ENCODE measurements at regions not wholly inside any gene's neighbourhood (a gene's known extent, or its start where the extent isn't known, plus 50 kb on each side); places are given as distances from the start of the nearest gene placed in this dataset.

- no peak for TF ChIP-seq ZNF138 (tag by site-specific recombination; IDR thresholded peaks at IDR 0.05; ENCODE audit: borderline replicate concordance)
- no peaks in the 10 kb centered on the region for H3K4me1 ChIP-seq (ENCODE audit: control insufficient read depth, insufficient read depth, low read length)
- ChIA-PET CTCF (no interaction called here), POLR2A (no interaction called here)
- no peak overlapping the region for H3K4me3 ChIP-seq (ENCODE audit: low read depth, low read length)
- no peaks in the 10 kb centered on the region for H3K36me3 ChIP-seq (ENCODE audit: control insufficient read depth in 2 of 2, insufficient read depth in 1 of 2, low read length in 2 of 2)
- H3K9me3 ChIP-seq (ENCODE audit: control insufficient read depth, insufficient read depth, low read depth, low read length): no peaks in the 10 kb centered on the region
- no peak overlapping the region for H3K27ac ChIP-seq (ENCODE audit: extremely low read depth, low read depth, low read length)
Observed at GRCh38 chr10:4498711-4499251, 327.2 kb upstream of the AKR1E2 start.

- Histone ChIP-seq H3K9me3 (ENCODE audit: control insufficient read depth, insufficient read depth, low read depth, low read length) (no peaks in the 10 kb centered on the region), H3K4me1 (ENCODE audit: control insufficient read depth, insufficient read depth, low read length) (no peaks in the 10 kb centered on the region), H3K4me3 (ENCODE audit: low read depth, low read length) (no peak overlapping the region), H3K27ac (ENCODE audit: extremely low read depth, low read depth, low read length) (no peak overlapping the region), H3K36me3 (ENCODE audit: control insufficient read depth in 2 of 2, insufficient read depth in 1 of 2, low read length in 2 of 2) (no peaks in the 10 kb centered on the region)
- ChIA-PET POLR2A (no interaction called here), CTCF (interaction anchor here (0.7 kb wide), 1 partner anchor 1294 kb away, joined by 3 read pairs; no protein-coding TSS in a partner anchor)
- TF ChIP-seq ZNF791 (tag by site-specific recombination; IDR thresholded peaks at IDR 0.05) (no peak), ZNF302 (tag by site-specific recombination; IDR thresholded peaks at IDR 0.05; ENCODE audit: low read depth) (no peak), MYNN (tag by site-specific recombination; IDR thresholded peaks at IDR 0.05; ENCODE audit: borderline replicate concordance) (no peak), ZNF404 (tag by site-specific recombination; IDR thresholded peaks at IDR 0.05) (no peak), ZNF560 (tag by site-specific recombination; IDR thresholded peaks at IDR 0.05; ENCODE audit: borderline replicate concordance) (no peak), ZNF214 (tag by site-specific recombination; IDR thresholded peaks at IDR 0.05; ENCODE audit: borderline replicate concordance) (no peak), ZFHX2 (tag by site-specific recombination; conservative IDR thresholded peaks at IDR 0.05) (no peak), KLF8 (tag by site-specific recombination; IDR thresholded peaks at IDR 0.05) (no peak), KLF7 (tag by site-specific recombination; IDR thresholded peaks at IDR 0.05; ENCODE audit: borderline replicate concordance) (no peak), ZNF768 (tag by site-specific recombination; IDR thresholded peaks at IDR 0.05) (no peak)
Observed at GRCh38 chr10:4494551-4494950, 331.5 kb upstream of the AKR1E2 start.

- Histone ChIP-seq H3K4me1 (ENCODE audit: control insufficient read depth, insufficient read depth, low read length) (no peaks in the 10 kb centered on the region), H3K27ac (ENCODE audit: extremely low read depth, low read depth, low read length) (no peak overlapping the region), H3K36me3 (ENCODE audit: control insufficient read depth in 2 of 2, insufficient read depth in 1 of 2, low read length in 2 of 2) (no peaks in the 10 kb centered on the region), H3K9me3 (ENCODE audit: control insufficient read depth, insufficient read depth, low read depth, low read length) (no peaks in the 10 kb centered on the region), H3K4me3 (ENCODE audit: low read depth, low read length) (no peak overlapping the region)
- ChIA-PET POLR2A (no interaction called here), CTCF (interaction anchor here (1.4 kb wide), 1 partner anchor 21 kb away, joined by 3 read pairs; no protein-coding TSS in a partner anchor)
- TF ChIP-seq ZBTB26 (tag by site-specific recombination; optimal IDR thresholded peaks at IDR 0.05): no peak
- no peak for TF ChIP-seq ZNF610 (tag by site-specific recombination; IDR thresholded peaks at IDR 0.05; ENCODE audit: borderline replicate concordance)
- no peak for TF ChIP-seq HOXD13 (CRISPR knock-in tag; IDR thresholded peaks at IDR 0.05; ENCODE audit: borderline replicate concordance)
- TF ChIP-seq ZNF146 (tag by site-specific recombination; IDR thresholded peaks at IDR 0.05): no peak
- TF ChIP-seq ZNF175 (tag by site-specific recombination; IDR thresholded peaks at IDR 0.05): no peak
- no peak for TF ChIP-seq ZNF791 (tag by site-specific recombination; IDR thresholded peaks at IDR 0.05)
- TF ChIP-seq ZNF416 (tag by site-specific recombination; IDR thresholded peaks at IDR 0.05): no peak
- TF ChIP-seq ZBTB6 (tag by site-specific recombination; IDR thresholded peaks at IDR 0.05): no peak
- no peak for TF ChIP-seq ZNF140 (tag by site-specific recombination; IDR thresholded peaks at IDR 0.05)
- TF ChIP-seq ZNF37A (tag by site-specific recombination; IDR thresholded peaks at IDR 0.05): no peak
- TF ChIP-seq ZBTB44 (tag by site-specific recombination; IDR thresholded peaks at IDR 0.05): no peak
- TF ChIP-seq ZNF560 (tag by site-specific recombination; IDR thresholded peaks at IDR 0.05; ENCODE audit: borderline replicate concordance): no peak
- TF ChIP-seq ZNF248 (tag by site-specific recombination; IDR thresholded peaks at IDR 0.05): no peak
- no peak for TF ChIP-seq KLF16 (tag by site-specific recombination; IDR thresholded peaks at IDR 0.05)
- TF ChIP-seq ZNF645 (tag by site-specific recombination; IDR thresholded peaks at IDR 0.05): no peak
- TF ChIP-seq ZNF239 (tag by site-specific recombination; IDR thresholded peaks at IDR 0.05): no peak
- no peak for TF ChIP-seq ZNF112 (tag by site-specific recombination; IDR thresholded peaks at IDR 0.05)
Observed at GRCh38 chr10:4492202-4492601, 333.8 kb upstream of the AKR1E2 start.
